GM19463 (cell line): ENCODE measurements at regions not wholly inside any gene's neighbourhood (a gene's known extent, or its start where the extent isn't known, plus 50 kb on each side); places are given as distances from the start of the nearest gene placed in this dataset.
"Not testable (repeated sequence)": the region's sequence is repeated elsewhere in the genome, so short reads cannot be mapped to it uniquely, and the experiment has no call there.

Experiments
- ATAC-seq: cut with Tn5 transposase; IDR thresholded peaks from one replicate; pipeline ENCODE4 v1.9.1; 2021; ENCODE audit warnings: mild to moderate bottlenecking, moderate library complexity; ENCODE audit not compliant: unreplicated experiment

DNA sequence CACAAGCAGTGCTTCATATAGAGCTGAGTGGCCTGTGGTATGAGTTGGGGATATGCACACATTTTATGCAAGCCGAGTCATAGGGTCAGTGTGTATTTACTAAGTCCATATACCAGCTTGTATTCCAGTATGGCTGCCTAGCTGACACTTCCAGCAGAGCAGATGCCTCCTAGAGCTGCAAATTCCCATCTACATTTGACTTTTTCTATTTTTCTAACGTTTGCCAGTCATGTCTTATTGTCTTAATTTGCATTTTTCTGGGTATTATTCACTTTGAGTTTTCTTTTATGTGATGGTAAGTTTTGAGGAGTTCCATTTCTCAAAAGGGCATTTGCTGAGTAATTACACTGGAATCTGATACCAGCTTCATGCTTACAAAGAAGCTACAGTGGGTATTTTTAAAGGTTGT lies 334.5 kb upstream of the CDH2 start:
- ATAC-seq, result no peak

DNA sequence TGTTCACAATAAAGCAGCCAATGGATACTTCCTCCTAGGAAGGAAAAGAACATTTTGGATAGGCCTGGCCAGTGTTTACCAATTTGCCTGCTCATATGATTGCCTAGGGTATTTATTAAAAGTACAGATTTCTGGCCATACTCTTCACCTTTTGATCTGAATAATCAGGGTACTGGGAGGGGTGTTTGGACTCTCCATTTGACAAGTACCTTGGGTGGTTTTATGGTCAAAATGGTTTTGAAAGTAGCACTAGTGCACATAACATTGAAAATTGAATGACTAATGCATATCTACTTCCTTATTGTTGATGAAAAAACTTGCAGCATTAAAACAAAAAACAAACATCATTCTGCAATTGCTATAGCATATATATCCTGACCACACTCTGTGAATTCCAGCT lies 333.3 kb upstream of the CDH2 start:
- no peak for ATAC-seq

DNA sequence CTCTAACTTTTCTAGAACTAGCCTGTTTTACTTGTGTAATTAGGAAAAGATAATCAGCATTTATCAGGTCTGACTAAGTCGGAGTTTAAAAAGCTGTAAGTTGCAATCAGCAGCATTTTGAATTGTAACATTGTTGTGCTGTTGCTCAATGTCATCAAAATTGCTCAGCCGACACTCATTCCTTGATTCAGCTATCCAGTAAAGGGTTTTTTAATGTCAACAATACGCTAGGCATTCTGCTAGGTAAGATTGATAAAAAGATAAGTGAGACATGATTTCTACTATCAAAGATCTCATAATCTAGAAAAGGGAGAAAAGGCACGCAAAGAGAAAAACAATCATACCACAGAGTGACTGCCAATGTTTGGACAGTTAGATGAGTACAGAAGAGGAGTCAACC lies 327.1 kb upstream of the CDH2 start:
- ATAC-seq, result no peak

GRCh38 chr18:28494151-28494550 lies 317.2 kb upstream of the CDH2 start:
- no peak for ATAC-seq

- no peak for ATAC-seq
Measured at GRCh38 chr18:28485918-28486317, 309.0 kb upstream of the CDH2 start.

DNA sequence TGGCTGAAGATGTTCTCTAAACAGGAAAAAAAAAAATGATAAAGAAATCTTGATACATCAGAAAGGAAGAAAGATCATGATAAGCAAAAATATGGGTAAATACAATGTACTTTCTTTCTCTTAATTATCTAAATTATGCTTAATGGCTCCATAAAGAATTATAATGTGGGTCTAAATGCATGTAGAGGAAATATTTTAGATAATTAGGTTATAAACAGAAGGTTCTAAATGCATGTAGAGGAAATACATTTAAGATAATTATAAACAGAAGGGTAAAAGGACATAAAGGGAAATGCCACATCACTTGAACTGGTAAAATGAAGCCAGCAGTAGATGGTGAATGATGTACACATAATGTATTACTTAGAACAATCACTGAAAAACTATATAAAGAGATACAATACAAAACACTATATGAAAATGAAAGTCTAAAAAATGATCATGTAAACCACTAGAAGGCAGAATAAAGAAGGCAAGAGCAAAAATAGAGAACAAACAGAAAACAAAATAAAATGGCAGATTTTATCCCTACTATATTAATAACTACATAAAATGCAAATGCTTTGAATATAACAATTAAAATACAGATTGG lies 308.4 kb upstream of the CDH2 start:
- no peak for ATAC-seq

GRCh38 chr18:28478531-28478930 lies 301.6 kb upstream of the CDH2 start:
- no peak for ATAC-seq

DNA sequence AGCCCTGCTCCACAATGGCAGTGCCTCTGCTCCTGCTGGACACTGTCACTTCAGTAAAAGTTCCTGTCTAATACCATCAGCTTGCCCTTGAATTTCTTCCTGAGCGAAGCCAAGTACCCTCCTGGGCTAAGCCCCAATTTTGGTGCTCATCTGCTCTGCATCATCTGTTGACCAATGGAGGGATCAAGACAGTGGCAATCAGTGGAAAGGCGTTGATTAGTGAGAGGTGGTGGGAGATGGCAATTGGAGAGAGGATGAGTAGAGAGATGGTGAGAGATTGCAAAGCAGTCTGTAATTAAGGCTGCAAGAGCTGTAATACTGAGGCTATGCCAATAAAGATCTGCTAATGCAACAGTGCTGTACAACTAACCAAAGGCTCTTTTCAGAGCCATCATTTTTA lies 299.4 kb upstream of the CDH2 start:
- no peak for ATAC-seq

DNA sequence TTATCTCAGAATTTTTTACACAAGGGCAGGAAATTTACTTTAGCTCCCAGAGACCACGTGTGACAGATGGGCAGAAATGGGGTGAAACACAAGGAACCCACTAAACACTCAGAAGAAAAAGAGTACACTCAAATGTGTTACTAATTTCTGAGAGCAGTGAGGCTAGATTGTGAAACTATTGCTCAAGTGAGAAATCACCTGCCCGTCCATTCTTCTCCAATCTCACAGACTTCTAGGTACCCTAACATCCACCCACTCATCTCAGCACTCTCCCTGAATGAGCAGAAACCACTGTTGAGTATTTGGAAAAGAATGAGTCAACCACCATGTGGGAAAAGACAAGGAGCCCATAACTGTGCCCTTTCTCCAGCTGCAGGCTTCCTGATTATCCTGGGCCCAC lies 293.0 kb upstream of the CDH2 start:
- ATAC-seq, result no peak

GRCh38 chr18:28468901-28469300 lies 292.0 kb upstream of the CDH2 start:
- no peak for ATAC-seq

GRCh38 chr18:28466204-28466603 lies 289.3 kb upstream of the CDH2 start:
- ATAC-seq, result no peak

DNA sequence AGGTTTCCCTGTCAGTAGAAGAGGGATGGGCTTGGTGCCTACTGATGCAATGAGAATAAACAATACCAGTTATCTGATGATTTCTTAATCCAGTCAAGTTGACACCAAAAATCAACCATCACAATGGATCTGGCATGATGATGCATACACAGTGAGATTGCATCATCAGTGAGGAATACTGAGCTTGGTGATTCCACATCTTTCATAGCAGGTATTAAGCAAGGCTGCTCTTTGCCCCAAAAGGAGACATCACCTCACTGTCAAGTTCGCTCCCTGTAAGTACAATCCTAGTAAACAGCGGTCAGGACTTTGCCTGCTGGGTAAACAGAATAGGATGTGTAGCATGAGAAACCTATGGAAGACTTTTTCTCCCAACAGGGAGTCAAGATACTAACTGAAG lies 282.7 kb upstream of the CDH2 start:
- ATAC-seq, result no peak

- ATAC-seq, result no peak
Measured at GRCh38 chr18:28458751-28459150, 281.8 kb upstream of the CDH2 start.

- ATAC-seq, result no peak
Measured at GRCh38 chr18:28457784-28458183, 280.9 kb upstream of the CDH2 start.

- no peak for ATAC-seq
Measured at GRCh38 chr18:28455971-28456370, 279.0 kb upstream of the CDH2 start.

DNA sequence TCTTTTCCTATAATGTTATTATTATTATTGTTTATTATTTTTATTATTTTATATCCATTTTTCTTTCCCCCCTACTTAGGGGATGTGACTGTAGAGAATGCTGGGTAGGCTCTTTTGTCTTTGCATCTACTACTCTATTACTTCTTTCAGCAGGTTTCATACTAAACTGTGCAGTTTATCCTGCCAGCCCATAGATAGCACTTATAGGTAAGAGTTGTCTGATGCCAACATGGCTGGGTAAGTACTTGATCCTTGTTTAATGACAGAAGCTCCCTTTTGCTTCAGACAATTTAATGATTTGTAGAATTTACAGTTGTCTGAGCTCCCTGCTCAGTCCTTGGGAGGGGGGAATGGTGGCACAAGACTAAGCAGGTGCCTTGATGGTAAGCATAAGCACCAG lies 262.9 kb upstream of the CDH2 start:
- no peak for ATAC-seq

- no peak for ATAC-seq
Measured at GRCh38 chr18:28438381-28438780, 261.5 kb upstream of the CDH2 start.

- no peak for ATAC-seq
Measured at GRCh38 chr18:28432339-28432738, 255.4 kb upstream of the CDH2 start.

- no peak for ATAC-seq
Measured at GRCh38 chr18:28425886-28426285, 249.0 kb upstream of the CDH2 start.

DNA sequence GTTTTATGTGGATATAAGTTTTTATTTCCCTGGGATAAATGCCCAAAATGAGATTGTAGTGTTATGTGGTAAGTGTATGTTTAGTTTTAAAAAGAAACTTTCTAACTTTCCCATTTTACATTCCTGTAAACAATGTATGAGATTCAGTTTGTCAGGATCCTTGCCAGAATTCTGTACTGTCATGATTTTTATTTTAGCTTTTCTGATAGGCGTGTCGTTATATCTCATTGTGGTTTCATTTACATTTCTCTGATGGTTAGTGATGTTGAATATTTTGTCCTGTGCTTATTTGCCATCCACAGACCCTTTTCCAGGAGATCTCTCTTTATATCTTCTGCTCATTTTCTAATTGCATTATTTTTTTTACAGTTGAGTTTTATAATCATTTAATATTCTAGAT lies 245.6 kb upstream of the CDH2 start:
- no peak for ATAC-seq

DNA sequence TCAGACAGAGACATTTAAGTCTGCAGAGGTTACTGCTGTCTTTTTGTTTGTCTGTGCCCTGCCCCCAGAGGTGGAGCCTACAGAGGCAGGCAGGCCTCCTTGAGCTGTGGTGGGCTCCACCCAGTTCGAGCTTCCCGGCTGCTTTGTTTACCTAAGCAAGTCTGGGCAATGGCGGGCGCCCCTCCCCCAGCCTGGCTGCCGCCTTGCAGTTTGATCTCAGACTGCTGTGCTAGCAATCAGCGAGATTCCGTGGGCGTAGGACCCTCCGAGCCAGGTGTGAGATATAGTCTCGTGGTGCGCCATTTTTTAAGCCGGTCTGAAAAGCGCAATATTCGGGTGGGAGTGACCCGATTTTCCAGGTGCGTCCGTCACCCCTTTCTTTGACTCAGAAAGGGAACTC lies 245.0 kb upstream of the CDH2 start:
- not testable (repeated sequence) for ATAC-seq

DNA sequence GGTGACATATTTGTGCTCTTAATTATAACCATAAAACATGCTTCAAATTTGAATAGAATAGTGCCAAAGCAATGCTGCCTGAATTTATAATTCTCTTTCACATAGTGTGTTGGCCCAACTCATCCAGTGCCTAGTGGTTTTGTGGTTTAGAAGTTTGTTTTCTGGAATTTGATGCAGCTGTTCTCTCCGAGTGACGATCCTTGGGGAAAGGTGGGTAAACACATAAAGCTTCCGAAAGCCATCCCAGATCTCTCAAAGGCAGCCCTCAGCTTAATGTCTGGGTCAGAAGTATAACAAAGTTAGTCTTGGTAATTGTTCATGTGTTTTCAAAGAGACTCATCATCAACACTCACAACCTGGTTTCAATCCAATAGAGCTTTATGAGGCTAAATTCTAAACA lies 235.6 kb upstream of the CDH2 start:
- no peak for ATAC-seq

GRCh38 chr18:28411806-28412205 lies 234.9 kb upstream of the CDH2 start:
- ATAC-seq, result no peak

DNA sequence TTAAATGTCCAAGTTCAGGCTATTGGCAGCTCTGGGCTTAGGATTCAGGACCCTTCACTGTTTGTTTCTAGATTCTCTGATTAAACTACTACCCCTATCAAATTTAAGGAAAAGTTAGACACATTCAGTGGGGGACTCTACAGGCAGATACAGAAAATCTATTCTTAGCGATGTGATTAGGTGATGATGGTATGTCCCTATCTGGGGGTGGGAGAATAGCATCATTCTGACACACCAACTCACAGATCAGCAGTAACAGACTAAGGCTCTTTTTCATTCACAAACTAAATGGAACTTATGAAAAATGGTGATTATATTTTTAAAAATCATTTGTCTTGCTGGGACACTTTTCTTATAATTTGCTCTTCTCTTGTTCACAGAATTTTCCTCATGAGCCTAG lies 232.9 kb upstream of the CDH2 start:
- no peak for ATAC-seq
